Ectodermal cell (in vitro differentiated cells): ENCODE measurements at regions not wholly inside any gene's neighbourhood (a gene's known extent, or its start where the extent isn't known, plus 50 kb on each side); places are given as distances from the start of the nearest gene placed in this dataset.
"Not testable (repeated sequence)": the region's sequence is repeated elsewhere in the genome, so short reads cannot be mapped to it uniquely, and the experiment has no call there.

Source experiments
- H3K27ac ChIP-seq: 2 replicates; pipeline ENCODE4 v1.7.0; 2013; ENCODE audit warnings: mild to moderate bottlenecking, low read depth, low read length; ENCODE audit not compliant: insufficient read depth, poor library complexity, severe bottlenecking
- H3K27me3 ChIP-seq: 2 replicates; pipeline ENCODE4 v1.7.0; 2013; ENCODE audit warnings: mild to moderate bottlenecking, low read length; ENCODE audit not compliant: insufficient read depth, control insufficient read depth, poor library complexity, severe bottlenecking
- H3K36me3 ChIP-seq: one replicate; pipeline ENCODE4 v1.7.0; 2013; ENCODE audit warnings: low read length; ENCODE audit not compliant: control insufficient read depth, insufficient read depth
- H3K4me1 ChIP-seq: one replicate; pipeline ENCODE4 v1.7.0; 2013; ENCODE audit warnings: low read length; ENCODE audit not compliant: control insufficient read depth, insufficient read depth
- H3K4me3 ChIP-seq: 2 replicates; pipeline ENCODE4 v1.7.0; 2013; ENCODE audit warnings: low read depth, low read length, control low read depth; ENCODE audit not compliant: insufficient read depth
- H3K9me3 ChIP-seq: 2 replicates; pipeline ENCODE4 v1.7.0; 2013; ENCODE audit warnings: mild to moderate bottlenecking, low read length, moderate library complexity; ENCODE audit not compliant: control insufficient read depth
- WGBS, 2 experiments: methylation state at CpG; one replicate each; pipeline ENCODE4 v1.1.7; 2013; ENCODE audit warnings: missing lambda C conversion rate in 2 of 2; 5-methylcytosine and 5-hydroxymethylcytosine counted together

- no peaks in the 10 kb centered on the region for H3K27me3 ChIP-seq
- H3K4me1 ChIP-seq = no peaks in the 10 kb centered on the region
- WGBS, 2 experiments = 93 to 96% methylated on average over 4 to 5 of the region's 5 CpGs
- no peaks in the 10 kb centered on the region for H3K36me3 ChIP-seq
- H3K9me3 ChIP-seq = no peaks in the 10 kb centered on the region
- no peak overlapping the region for H3K27ac ChIP-seq
- no peak overlapping the region for H3K4me3 ChIP-seq
Measured at GRCh38 chr16:10326647-10327046, 59.2 kb upstream of the ATF7IP2 start.

- H3K4me3 ChIP-seq = not testable (repeated sequence)
Measured at GRCh38 chr16:10328291-10328690, 57.6 kb upstream of the ATF7IP2 start.

GRCh38 chr16:10332241-10332640, 53.6 kb upstream of the ATF7IP2 start:
- H3K4me1 ChIP-seq = no peaks in the 10 kb centered on the region
- no peaks in the 10 kb centered on the region for H3K9me3 ChIP-seq
- no peak overlapping the region for H3K4me3 ChIP-seq
- H3K27ac ChIP-seq = no peak overlapping the region
- H3K36me3 ChIP-seq = no peaks in the 10 kb centered on the region
- H3K27me3 ChIP-seq = no peaks in the 10 kb centered on the region

More at GRCh38 chr16:10328291-10328690, 57.6 kb upstream of the ATF7IP2 start:
- H3K27ac ChIP-seq, H3K4me1 ChIP-seq, H3K27me3 ChIP-seq, H3K9me3 ChIP-seq, H3K36me3 ChIP-seq: not testable (repeated sequence)
- WGBS, 2 experiments = 88 to 93% methylated on average over 5 of the region's 5 CpGs

- WGBS, 2 experiments = 92% methylated on average over 7 of the region's 7 CpGs
- no peak overlapping the region for H3K4me3 ChIP-seq
- H3K9me3 ChIP-seq = no peaks in the 10 kb centered on the region
- H3K4me1 ChIP-seq = no peaks in the 10 kb centered on the region
- no peaks in the 10 kb centered on the region for H3K36me3 ChIP-seq
- H3K27me3 ChIP-seq = no peaks in the 10 kb centered on the region
- peak overlapping the region; percentile 55 for H3K27ac ChIP-seq
Measured at GRCh38 chr16:10332775-10333174, 53.1 kb upstream of the ATF7IP2 start.

- Histone ChIP-seq H3K27me3 (no peaks in the 10 kb centered on the region), H3K27ac (no peak overlapping the region), H3K9me3 (no peaks in the 10 kb centered on the region), H3K4me3 (no peak overlapping the region), H3K36me3 (no peaks in the 10 kb centered on the region), H3K4me1 (no peaks in the 10 kb centered on the region)
- WGBS, 2 experiments = 94 to 95% methylated on average over 9 of the region's 10 CpGs
Measured at GRCh38 chr16:10333321-10334032, 52.4 kb upstream of the ATF7IP2 start.

- Histone ChIP-seq H3K4me3 (no peak overlapping the region), H3K27me3 (no peaks in the 10 kb centered on the region), H3K36me3 (no peaks in the 10 kb centered on the region), H3K9me3 (no peaks in the 10 kb centered on the region), H3K27ac (no peak overlapping the region), H3K4me1 (no peaks in the 10 kb centered on the region)
- WGBS, 2 experiments = 84 to 86% methylated on average over 12 of the region's 12 CpGs
Measured at GRCh38 chr16:10335681-10336080, 50.2 kb upstream of the ATF7IP2 start.
